Endothelial cell (in vitro differentiated cells): ENCODE measurements at regions not wholly inside any gene's neighbourhood (a gene's known extent, or its start where the extent isn't known, plus 50 kb on each side); places are given as distances from the start of the nearest gene placed in this dataset.

Source experiments
- DNase-seq: peaks from one replicate; pipeline ENCODE4 v3.0.0; 2021; ENCODE audit warnings: low spot score
- H3K27ac Mint-ChIP-seq: one replicate; pipeline ENCODE4 v1.8.0; 2021; ENCODE audit warnings: mixed read lengths, inconsistent platforms; ENCODE audit not compliant: unreplicated experiment
- H3K27me3 Mint-ChIP-seq: one replicate; pipeline ENCODE4 v1.8.0; 2021; ENCODE audit warnings: mild to moderate bottlenecking, moderate library complexity, mixed read lengths, inconsistent platforms; ENCODE audit not compliant: unreplicated experiment
- H3K36me3 Mint-ChIP-seq: one replicate; pipeline ENCODE4 v1.8.0; 2021; ENCODE audit warnings: mild to moderate bottlenecking, low read depth, mixed read lengths, inconsistent platforms; ENCODE audit not compliant: unreplicated experiment
- H3K4me1 Mint-ChIP-seq: one replicate; pipeline ENCODE4 v1.8.0; 2021; ENCODE audit warnings: mild to moderate bottlenecking, mixed read lengths, inconsistent platforms; ENCODE audit not compliant: unreplicated experiment
- H3K4me3 Mint-ChIP-seq: one replicate; pipeline ENCODE4 v1.8.0; 2021; ENCODE audit warnings: mild to moderate bottlenecking, mixed read lengths, inconsistent platforms; ENCODE audit not compliant: unreplicated experiment
- H3K9me3 Mint-ChIP-seq: one replicate; pipeline ENCODE4 v1.8.0; 2021; ENCODE audit warnings: mixed read lengths, inconsistent platforms; ENCODE audit not compliant: unreplicated experiment
- CTCF ChIP-seq: fragments of 200-600 bp; sonication (generic); IDR thresholded peaks from one replicate; pipeline ENCODE4 v1.5.0; 2021; ENCODE audit warnings: antibody characterized with exemption; ENCODE audit not compliant: unreplicated experiment

DNA sequence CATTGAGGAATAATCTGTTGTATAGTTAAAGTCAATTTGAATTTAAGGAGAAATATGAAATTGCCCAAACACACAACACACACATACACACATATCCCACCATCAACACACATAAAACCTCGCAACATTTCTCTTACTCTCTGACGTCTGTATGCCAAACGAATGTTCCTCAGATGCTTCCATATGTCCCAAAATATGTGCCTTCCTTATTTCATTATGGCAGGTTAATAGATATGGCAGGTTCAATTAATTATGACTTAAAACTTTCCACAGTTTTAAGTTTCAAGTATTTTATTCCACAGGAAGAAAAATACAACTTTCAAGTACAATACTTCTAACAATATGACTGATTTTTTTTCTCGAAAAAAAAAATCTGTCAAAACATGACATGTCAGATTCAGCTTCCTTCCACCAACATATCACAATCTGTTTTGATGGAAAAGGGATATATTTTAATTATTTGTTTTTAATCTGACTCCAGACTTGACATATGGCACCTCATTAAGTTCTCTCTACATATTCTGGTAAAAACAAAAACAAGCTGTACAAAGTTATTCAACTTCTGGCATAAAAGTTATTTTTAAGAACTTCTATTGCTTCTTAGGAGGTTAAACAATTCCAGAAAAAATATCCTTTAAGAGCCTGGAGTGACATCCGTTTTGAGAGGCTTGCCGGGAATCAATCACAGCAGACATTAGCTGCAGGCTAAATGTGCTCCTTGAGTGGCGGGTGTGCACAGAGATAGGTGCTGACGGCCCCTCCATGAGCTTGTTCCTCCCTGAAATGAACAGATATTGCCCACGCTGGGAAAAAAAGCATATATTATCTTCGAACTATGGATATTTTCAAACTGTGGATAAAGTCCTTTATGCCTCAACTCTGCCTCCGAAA, 812.7 kb downstream of the DCDC2C start:
- H3K9me3 Mint-ChIP-seq = peaks cover 15% of the 10 kb centered on the region
- no peak for DNase-seq
- H3K4me3 Mint-ChIP-seq = no peak overlapping the region
- H3K4me1 Mint-ChIP-seq = no peaks in the 10 kb centered on the region
- H3K36me3 Mint-ChIP-seq = no peaks in the 10 kb centered on the region
- no peaks in the 10 kb centered on the region for H3K27me3 Mint-ChIP-seq
- H3K27ac Mint-ChIP-seq = no peak overlapping the region
- TF ChIP-seq CTCF = no peak

- Mint-ChIP-seq H3K27me3 (no peaks in the 10 kb centered on the region), H3K4me1 (no peaks in the 10 kb centered on the region), H3K4me3 (no peak overlapping the region), H3K36me3 (no peaks in the 10 kb centered on the region), H3K9me3 (peaks cover 11% of the 10 kb centered on the region), H3K27ac (no peak overlapping the region)
- no peak for DNase-seq
- no peak for TF ChIP-seq CTCF
Observed at GRCh38 chr2:4518596-4518995, 815.2 kb downstream of the DCDC2C start.

GRCh38 chr2:4522498-4523421, 819.4 kb downstream of the DCDC2C start:
- Mint-ChIP-seq H3K4me3 (no peak overlapping the region), H3K27me3 (no peaks in the 10 kb centered on the region), H3K4me1 (no peaks in the 10 kb centered on the region), H3K9me3 (peaks cover 5% of the 10 kb centered on the region), H3K36me3 (no peaks in the 10 kb centered on the region), H3K27ac (no peak overlapping the region)
- no peak for DNase-seq
- no peak for TF ChIP-seq CTCF

GRCh38 chr2:4527416-4527815, 824.0 kb downstream of the DCDC2C start:
- no peak for DNase-seq

More at GRCh38 chr2:4527416-4527815, 824.0 kb downstream of the DCDC2C start:
- no peaks in the 10 kb centered on the region for H3K4me1 Mint-ChIP-seq
- H3K27me3 Mint-ChIP-seq = no peaks in the 10 kb centered on the region
- H3K36me3 Mint-ChIP-seq = no peaks in the 10 kb centered on the region
- H3K4me3 Mint-ChIP-seq = no peak overlapping the region
- TF ChIP-seq CTCF = no peak
- H3K9me3 Mint-ChIP-seq = peaks cover 11% of the 10 kb centered on the region
- H3K27ac Mint-ChIP-seq = no peak overlapping the region
